K562 (cell line): ENCODE measurements at regions not wholly inside any gene's neighbourhood (a gene's known extent, or its start where the extent isn't known, plus 50 kb on each side); places are given as distances from the start of the nearest gene placed in this dataset.

Experiments used
- ATAC-seq: fragments of 200-7000 bp; cut with Tn5 transposase; 3 replicates; pipeline ENCODE4 v1.9.1; 2020; ENCODE audit warnings: moderate library complexity
- BruUV-seq: library from RNA; stranded (reverse); fragments of 400-500 nt; replicated peaks from 2 replicates; lab custom pipeline; 2021; lab: Mats Ljungman, UMichigan
- CTCF ChIA-PET: fragments of 300-600 bp; formaldehyde crosslinking; extraction: SDS; loops from one replicate; lab custom pipeline; 2021; ENCODE audit warnings: low intra/inter-chr PET ratio; lab: Yijun Ruan, JAX
- POLR2A ChIA-PET: fragments of 300-600, 350-650 bp; sonication (Branson Sonifier 250); formaldehyde crosslinking; extraction: SDS; loops from one replicate; lab custom pipeline; 2021; ENCODE audit warnings: antibody characterized with exemption, inconsistent platforms; lab: Yijun Ruan, JAX
- DNase-seq, 4 experiments: peaks; one replicate each; pipeline versions ENCODE4 v3.0.0 to v3.0.0-alpha.2; 2011 to 2018; ENCODE audit warnings: low spot score in 3 of 4, mixed read lengths in 3 of 4; ENCODE audit errors: extremely low read depth in 1 of 4
- FAIRE-seq: peaks from 2 replicates; lab custom pipeline; 2011; peaks lifted over from hg19 to GRCh38; lab: Jason Lieb, UNC
- H2AFZ ChIP-seq: 2 replicates; pipeline ENCODE4 v1.6.0; 2011; ENCODE audit warnings: low read depth, low read length, control low read depth, inconsistent platforms
- H3K27ac ChIP-seq: fragments of 200-600 bp; 3 replicates; pipeline ENCODE4 v1.8.0; 2011; ENCODE audit warnings: low read depth, mild to moderate bottlenecking, control low read depth, inconsistent platforms, low read length, moderate library complexity, mixed read lengths; ENCODE audit errors: extremely low read depth
- H3K27me3 ChIP-seq, 2 experiments: fragments of 300-600 bp in 1 of 2; 2 replicates in 1 of 2; 3 replicates in 1 of 2; pipeline versions ENCODE4 v1.6.0 to v1.8.0; 2011; ENCODE audit warnings: inconsistent platforms in 2 of 2, low read length in 2 of 2, mild to moderate bottlenecking in 1 of 2, mixed read lengths in 1 of 2, moderate library complexity in 1 of 2; ENCODE audit not compliant: control insufficient read depth in 2 of 2, insufficient read depth in 2 of 2
- H3K36me3 ChIP-seq: fragments of 300-600 bp; 3 replicates; pipeline ENCODE4 v1.8.0; 2011; ENCODE audit warnings: mild to moderate bottlenecking, low read length, inconsistent platforms; ENCODE audit not compliant: control insufficient read depth, insufficient read depth
- H3K4me1 ChIP-seq, 2 experiments: fragments of 200-600 bp in 1 of 2; replicated peaks in 1 of 2; 2 replicates in 1 of 2; 3 replicates in 1 of 2; pipeline versions ENCODE4 v1.5.1 to v1.8.0; 2011; ENCODE audit warnings: inconsistent platforms in 2 of 2, low read length in 2 of 2, mild to moderate bottlenecking in 1 of 2, mixed read lengths in 1 of 2, moderate library complexity in 1 of 2; ENCODE audit not compliant: control insufficient read depth in 2 of 2, insufficient read depth in 2 of 2
- H3K4me2 ChIP-seq: 2 replicates; pipeline ENCODE4 v1.6.1; 2011; ENCODE audit warnings: low read length, control low read depth, inconsistent platforms, mixed read lengths; ENCODE audit not compliant: insufficient read depth
- H3K4me3 ChIP-seq: fragments of 200-600 bp; sonication (generic), shearing (Covaris generic); 2 replicates; pipeline ENCODE4 v1.5.1; 2016; ENCODE audit warnings: control low read depth, inconsistent platforms
- H3K79me2 ChIP-seq: fragments of 200-600 bp; 3 replicates; pipeline ENCODE4 v1.8.0; 2011; ENCODE audit warnings: low read length, inconsistent platforms; ENCODE audit not compliant: control insufficient read depth, insufficient read depth
- H3K9ac ChIP-seq, 2 experiments: 2 replicates each; pipeline versions ENCODE4 v1.6.0 to v1.6.1; 2011; ENCODE audit warnings: low read depth in 2 of 2, low read length in 2 of 2, control low read depth in 1 of 2, inconsistent platforms in 1 of 2, mild to moderate bottlenecking in 1 of 2, mixed read lengths in 1 of 2; ENCODE audit not compliant: insufficient read depth in 1 of 2
- H3K9me1 ChIP-seq: one replicate; pipeline ENCODE4 v1.6.0; 2011; ENCODE audit warnings: inconsistent platforms, mild to moderate bottlenecking, low read length, moderate library complexity; ENCODE audit not compliant: control insufficient read depth, insufficient read depth
- H3K9me3 ChIP-seq: replicated peaks from 2 replicates; pipeline ENCODE4 v1.5.1; 2011; ENCODE audit warnings: low read depth, low read length, inconsistent platforms; ENCODE audit not compliant: control insufficient read depth, insufficient read depth
- H4K20me1 ChIP-seq: replicated peaks from 2 replicates; pipeline ENCODE4 v1.6.1; 2011; ENCODE audit warnings: low read length, inconsistent platforms, mixed read lengths; ENCODE audit not compliant: control insufficient read depth, insufficient read depth
- HNRNPH1 ChIP-seq: fragments of 200-400 bp; formaldehyde crosslinking; optimal IDR thresholded peaks from 2 replicates; pipeline ENCODE3; 2017; ENCODE audit warnings: low read depth, mild to moderate bottlenecking, low read length, moderate library complexity
- JUN ChIP-seq, 2 experiments: sonication (generic) in 1 of 2; formaldehyde crosslinking in 1 of 2; IDR thresholded peaks; 2 replicates each; pipeline versions ENCODE4 v1.6.1 to v1.8.0; 2012 to 2022; ENCODE audit warnings: borderline replicate concordance in 2 of 2, mild to moderate bottlenecking in 2 of 2, improper control_type of control experiment in 1 of 2, low read depth in 1 of 2, low read length in 1 of 2, missing genetic modification reagents in 1 of 2
- NR2C1 ChIP-seq, 2 experiments: fragments of 450-650 bp; IDR thresholded peaks; 2 replicates each; pipeline ENCODE4 v1.6.1; 2017; ENCODE audit warnings: mild to moderate bottlenecking in 2 of 2, antibody characterized with exemption in 1 of 2, inconsistent platforms in 1 of 2, missing compliant biosample characterization in 1 of 2, missing genetic modification characterization in 1 of 2
- PCBP1 ChIP-seq: fragments of 200-400 bp; formaldehyde crosslinking; IDR thresholded peaks from 2 replicates; pipeline ENCODE4 v1.6.1; 2018; ENCODE audit warnings: mild to moderate bottlenecking, low read depth, low read length; ENCODE audit not compliant: poor library complexity, severe bottlenecking
- PHF8 ChIP-seq: fragments of 200-600 bp; sonication (generic); IDR thresholded peaks from 2 replicates; pipeline ENCODE4 v1.6.1; 2012; ENCODE audit warnings: mixed run types, mild to moderate bottlenecking, inconsistent platforms, low read length, moderate library complexity, borderline replicate concordance
- PHTF2 ChIP-seq: fragments of 250-450 bp; sonication (Bioruptor Pico); IDR thresholded peaks from 2 replicates; pipeline ENCODE4 v1.5.0; 2021; ENCODE audit warnings: mild to moderate bottlenecking
- TOE1 ChIP-seq, 2 experiments: fragments of 450-650 bp in 1 of 2; sonication (generic) in 1 of 2; formaldehyde crosslinking in 1 of 2; IDR thresholded peaks; 2 replicates each; pipeline versions ENCODE4 v1.7.1 to v1.8.0; 2016 to 2022; ENCODE audit warnings: borderline replicate concordance in 2 of 2, mild to moderate bottlenecking in 2 of 2, antibody characterized with exemption in 1 of 2, inconsistent platforms in 1 of 2, low read depth in 1 of 2, missing genetic modification reagents in 1 of 2, moderate library complexity in 1 of 2
- WGBS: fragments of 100-300 bp; shearing (Covaris generic); methylation state at CpG from one replicate; pipeline ENCODE4 v1.1.6; 2016; ENCODE audit warnings: low coverage, mixed read lengths; ENCODE audit not compliant: insufficient coverage; ENCODE audit errors: missing lambda C conversion rate; 5-methylcytosine and 5-hydroxymethylcytosine counted together
- in situ Hi-C: fragments of 300-500 bp; cut with MboI; formaldehyde crosslinking; loops from 4 replicates; pipeline ENCODE4 v1.15.0; 2018; ENCODE audit warnings: inconsistent platforms, mixed read lengths
- intact Hi-C: fragments of 100-400 bp; cut with micrococcal nuclease; formaldehyde crosslinking; loops from 2 replicates; pipeline ENCODE4 v1.14.2; 2022
- TF ChIP-seq, protein P1 (sequence below): fragments of 250-450 bp; sonication (Bioruptor Pico); IDR thresholded peaks from 2 replicates; pipeline ENCODE4 v1.8.0; 2021; ENCODE audit warnings: mild to moderate bottlenecking, moderate library complexity
- TF ChIP-seq, protein P2 (sequence below): sonication (generic); formaldehyde crosslinking; IDR thresholded peaks from 2 replicates; pipeline ENCODE4 v1.8.0; 2023; ENCODE audit warnings: missing genetic modification reagents, mild to moderate bottlenecking, borderline replicate concordance

DNA sequence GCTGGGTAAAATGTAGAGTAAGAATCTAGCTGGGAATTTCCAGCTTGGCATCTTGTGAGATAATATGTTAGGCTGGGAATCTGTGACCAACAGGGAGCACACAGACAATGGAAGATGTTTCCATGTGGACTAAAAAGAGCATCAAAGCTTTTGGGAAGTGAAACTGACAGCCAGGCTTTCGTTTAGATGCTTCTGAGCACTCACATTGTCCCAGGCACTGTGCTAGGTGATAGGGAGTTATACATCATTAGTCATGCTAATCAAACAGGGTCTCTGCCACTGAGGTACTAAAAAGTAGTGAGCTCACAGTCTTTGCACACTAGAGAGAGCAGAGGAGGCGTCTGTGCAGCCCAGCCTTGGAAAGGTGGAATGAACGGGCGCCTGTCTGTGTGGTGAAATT lies 101.9 kb upstream of the SCOC start:
- ATAC-seq (no peak), FAIRE-seq (no peak), DNase-seq (no peak)
- H3K9ac ChIP-seq, result no peak overlapping the region
- BruUV-seq, result no TSS peak
- H4K20me1 ChIP-seq, result no peaks in the 10 kb centered on the region
- no peaks in the 10 kb centered on the region for H3K4me1 ChIP-seq
- WGBS, result 2% methylated on average over 4 of the region's 4 CpGs
- peaks cover 5 to 12% of the 10 kb centered on the region in 2 experiments; a peak in 4 of 5 replicates for H3K27me3 ChIP-seq
- H3K27ac ChIP-seq, result no peak overlapping the region
- no peaks in the 10 kb centered on the region for H3K79me2 ChIP-seq
- ChIA-PET POLR2A (no interaction called here), CTCF (no interaction called here)
- intact Hi-C loops (no loop called here), in situ Hi-C loops (no loop called here)
- TF ChIP-seq PHTF2 (no peak), JUN (IDR thresholded peaks at IDR 0.05; ENCODE audit: borderline replicate concordance, low read depth, low read length) (no peak), JUN (CRISPR knock-in tag; IDR thresholded peaks at IDR 0.05; ENCODE audit: borderline replicate concordance) (no peak), HNRNPH1 (no peak), TOE1 (IDR thresholded peaks at IDR 0.05; ENCODE audit: borderline replicate concordance) (no peak), TOE1 (CRISPR knock-in tag; IDR thresholded peaks at IDR 0.05; ENCODE audit: borderline replicate concordance, low read depth) (no peak), NR2C1 (IDR thresholded peaks at IDR 0.05) (no peak), NR2C1 (tag; IDR thresholded peaks at IDR 0.05) (no peak), PCBP1 (no peak), PHF8 (no peak)
- TF ChIP-seq, protein P1, sequence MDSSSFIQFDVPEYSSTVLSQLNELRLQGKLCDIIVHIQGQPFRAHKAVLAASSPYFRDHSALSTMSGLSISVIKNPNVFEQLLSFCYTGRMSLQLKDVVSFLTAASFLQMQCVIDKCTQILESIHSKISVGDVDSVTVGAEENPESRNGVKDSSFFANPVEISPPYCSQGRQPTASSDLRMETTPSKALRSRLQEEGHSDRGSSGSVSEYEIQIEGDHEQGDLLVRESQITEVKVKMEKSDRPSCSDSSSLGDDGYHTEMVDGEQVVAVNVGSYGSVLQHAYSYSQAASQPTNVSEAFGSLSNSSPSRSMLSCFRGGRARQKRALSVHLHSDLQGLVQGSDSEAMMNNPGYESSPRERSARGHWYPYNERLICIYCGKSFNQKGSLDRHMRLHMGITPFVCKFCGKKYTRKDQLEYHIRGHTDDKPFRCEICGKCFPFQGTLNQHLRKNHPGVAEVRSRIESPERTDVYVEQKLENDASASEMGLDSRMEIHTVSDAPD, result no peak
- TF ChIP-seq, protein P2, sequence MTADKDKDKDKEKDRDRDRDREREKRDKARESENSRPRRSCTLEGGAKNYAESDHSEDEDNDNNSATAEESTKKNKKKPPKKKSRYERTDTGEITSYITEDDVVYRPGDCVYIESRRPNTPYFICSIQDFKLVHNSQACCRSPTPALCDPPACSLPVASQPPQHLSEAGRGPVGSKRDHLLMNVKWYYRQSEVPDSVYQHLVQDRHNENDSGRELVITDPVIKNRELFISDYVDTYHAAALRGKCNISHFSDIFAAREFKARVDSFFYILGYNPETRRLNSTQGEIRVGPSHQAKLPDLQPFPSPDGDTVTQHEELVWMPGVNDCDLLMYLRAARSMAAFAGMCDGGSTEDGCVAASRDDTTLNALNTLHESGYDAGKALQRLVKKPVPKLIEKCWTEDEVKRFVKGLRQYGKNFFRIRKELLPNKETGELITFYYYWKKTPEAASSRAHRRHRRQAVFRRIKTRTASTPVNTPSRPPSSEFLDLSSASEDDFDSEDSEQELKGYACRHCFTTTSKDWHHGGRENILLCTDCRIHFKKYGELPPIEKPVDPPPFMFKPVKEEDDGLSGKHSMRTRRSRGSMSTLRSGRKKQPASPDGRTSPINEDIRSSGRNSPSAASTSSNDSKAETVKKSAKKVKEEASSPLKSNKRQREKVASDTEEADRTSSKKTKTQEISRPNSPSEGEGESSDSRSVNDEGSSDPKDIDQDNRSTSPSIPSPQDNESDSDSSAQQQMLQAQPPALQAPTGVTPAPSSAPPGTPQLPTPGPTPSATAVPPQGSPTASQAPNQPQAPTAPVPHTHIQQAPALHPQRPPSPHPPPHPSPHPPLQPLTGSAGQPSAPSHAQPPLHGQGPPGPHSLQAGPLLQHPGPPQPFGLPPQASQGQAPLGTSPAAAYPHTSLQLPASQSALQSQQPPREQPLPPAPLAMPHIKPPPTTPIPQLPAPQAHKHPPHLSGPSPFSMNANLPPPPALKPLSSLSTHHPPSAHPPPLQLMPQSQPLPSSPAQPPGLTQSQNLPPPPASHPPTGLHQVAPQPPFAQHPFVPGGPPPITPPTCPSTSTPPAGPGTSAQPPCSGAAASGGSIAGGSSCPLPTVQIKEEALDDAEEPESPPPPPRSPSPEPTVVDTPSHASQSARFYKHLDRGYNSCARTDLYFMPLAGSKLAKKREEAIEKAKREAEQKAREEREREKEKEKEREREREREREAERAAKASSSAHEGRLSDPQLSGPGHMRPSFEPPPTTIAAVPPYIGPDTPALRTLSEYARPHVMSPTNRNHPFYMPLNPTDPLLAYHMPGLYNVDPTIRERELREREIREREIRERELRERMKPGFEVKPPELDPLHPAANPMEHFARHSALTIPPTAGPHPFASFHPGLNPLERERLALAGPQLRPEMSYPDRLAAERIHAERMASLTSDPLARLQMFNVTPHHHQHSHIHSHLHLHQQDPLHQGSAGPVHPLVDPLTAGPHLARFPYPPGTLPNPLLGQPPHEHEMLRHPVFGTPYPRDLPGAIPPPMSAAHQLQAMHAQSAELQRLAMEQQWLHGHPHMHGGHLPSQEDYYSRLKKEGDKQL, result no peak
- H2AFZ ChIP-seq, result no peak overlapping the region
- no peak overlapping the region for H3K4me2 ChIP-seq
- no peak overlapping the region for H3K4me3 ChIP-seq
- H3K9me3 ChIP-seq, result no peaks in the 10 kb centered on the region
- H3K9me1 ChIP-seq, result no peaks in the 10 kb centered on the region
- H3K36me3 ChIP-seq, result no peaks in the 10 kb centered on the region
